Stimulated activated memory B cell treated with anti-CD40 and anti-IgM and Interleukin-4, amounts not matched to agents 10 μg/mL and 1 μg/mL and 100 μg/mL, for 72 hours (primary cell): ENCODE measurements at regions not wholly inside any gene's neighbourhood (a gene's known extent, or its start where the extent isn't known, plus 50 kb on each side); places are given as distances from the start of the nearest gene placed in this dataset.

ENCODE experiments used
- ATAC-seq: fragments of 150-1000 bp; cut with Tn5 transposase; 2 replicates; pipeline ENCODE4 v1.10.0; 2021
- H3K27ac Mint-ChIP-seq: one replicate; pipeline ENCODE4 v1.8.0; 2022; ENCODE audit warnings: mild to moderate bottlenecking, mixed read lengths
- H3K27me3 Mint-ChIP-seq: one replicate; pipeline ENCODE4 v1.8.0; 2022; ENCODE audit warnings: mixed read lengths
- H3K36me3 Mint-ChIP-seq: one replicate; pipeline ENCODE4 v1.8.0; 2022; ENCODE audit warnings: mixed read lengths
- H3K4me1 Mint-ChIP-seq: one replicate; pipeline ENCODE4 v1.8.0; 2022; ENCODE audit warnings: mixed read lengths
- H3K4me3 Mint-ChIP-seq: one replicate; pipeline ENCODE4 v1.8.0; 2022; ENCODE audit warnings: mild to moderate bottlenecking, moderate library complexity, mixed read lengths
- H3K9me3 Mint-ChIP-seq: one replicate; pipeline ENCODE4 v1.8.0; 2022; ENCODE audit warnings: mixed read lengths

GRCh38 chr18:40036861-40037260, 1918.2 kb upstream of the PIK3C3 start:
- no peak for ATAC-seq
- H3K4me3 Mint-ChIP-seq, result no peak overlapping the region
- peaks cover 5% of the 10 kb centered on the region for H3K9me3 Mint-ChIP-seq
- no peaks in the 10 kb centered on the region for H3K27me3 Mint-ChIP-seq
- H3K4me1 Mint-ChIP-seq, result no peaks in the 10 kb centered on the region
- no peak overlapping the region for H3K27ac Mint-ChIP-seq
- H3K36me3 Mint-ChIP-seq, result no peaks in the 10 kb centered on the region

- peaks cover 5% of the 10 kb centered on the region for H3K9me3 Mint-ChIP-seq
- H3K4me1 Mint-ChIP-seq, result no peaks in the 10 kb centered on the region
- no peaks in the 10 kb centered on the region for H3K36me3 Mint-ChIP-seq
- H3K27me3 Mint-ChIP-seq, result no peaks in the 10 kb centered on the region
- H3K4me3 Mint-ChIP-seq, result no peak overlapping the region
- no peak for ATAC-seq
- no peak overlapping the region for H3K27ac Mint-ChIP-seq
Measured at GRCh38 chr18:40035966-40036365, 1919.1 kb upstream of the PIK3C3 start.

- no peak for ATAC-seq
- Mint-ChIP-seq H3K9me3 (no peaks in the 10 kb centered on the region), H3K27ac (no peak overlapping the region), H3K36me3 (no peaks in the 10 kb centered on the region), H3K4me1 (no peaks in the 10 kb centered on the region), H3K27me3 (no peaks in the 10 kb centered on the region), H3K4me3 (no peak overlapping the region)
Measured at GRCh38 chr18:40032076-40032475, 1923.0 kb upstream of the PIK3C3 start.

- H3K4me1 Mint-ChIP-seq, result no peaks in the 10 kb centered on the region
- H3K27me3 Mint-ChIP-seq, result no peaks in the 10 kb centered on the region
- no peak overlapping the region for H3K27ac Mint-ChIP-seq
- H3K36me3 Mint-ChIP-seq, result no peaks in the 10 kb centered on the region
- no peaks in the 10 kb centered on the region for H3K9me3 Mint-ChIP-seq
- no peak for ATAC-seq
- H3K4me3 Mint-ChIP-seq, result no peak overlapping the region
Measured at GRCh38 chr18:40031435-40031834, 1923.6 kb upstream of the PIK3C3 start.

- Mint-ChIP-seq H3K27me3 (no peaks in the 10 kb centered on the region), H3K27ac (no peak overlapping the region), H3K9me3 (no peaks in the 10 kb centered on the region), H3K4me1 (no peaks in the 10 kb centered on the region), H3K36me3 (no peaks in the 10 kb centered on the region), H3K4me3 (no peak overlapping the region)
- no peak for ATAC-seq
Measured at GRCh38 chr18:40019797-40020392, 1935.1 kb upstream of the PIK3C3 start.

- peaks cover 3% of the 10 kb centered on the region for H3K9me3 Mint-ChIP-seq
- ATAC-seq, result no peak
- no peak overlapping the region for H3K27ac Mint-ChIP-seq
- H3K4me1 Mint-ChIP-seq, result no peaks in the 10 kb centered on the region
- no peak overlapping the region for H3K4me3 Mint-ChIP-seq
- H3K36me3 Mint-ChIP-seq, result no peaks in the 10 kb centered on the region
- H3K27me3 Mint-ChIP-seq, result no peaks in the 10 kb centered on the region
Measured at GRCh38 chr18:40018266-40018665, 1936.8 kb upstream of the PIK3C3 start.

GRCh38 chr18:40017021-40017420, 1938.0 kb upstream of the PIK3C3 start:
- H3K27me3 Mint-ChIP-seq, result no peaks in the 10 kb centered on the region
- H3K27ac Mint-ChIP-seq, result no peak overlapping the region
- no peaks in the 10 kb centered on the region for H3K36me3 Mint-ChIP-seq
- H3K4me3 Mint-ChIP-seq, result no peak overlapping the region
- no peaks in the 10 kb centered on the region for H3K4me1 Mint-ChIP-seq
- peaks cover 3% of the 10 kb centered on the region for H3K9me3 Mint-ChIP-seq
- ATAC-seq, result no peak

GRCh38 chr18:40016405-40016804, 1938.6 kb upstream of the PIK3C3 start:
- H3K4me1 Mint-ChIP-seq, result no peaks in the 10 kb centered on the region
- no peak overlapping the region for H3K4me3 Mint-ChIP-seq
- ATAC-seq, result no peak
- H3K9me3 Mint-ChIP-seq, result peaks cover 3% of the 10 kb centered on the region
- no peak overlapping the region for H3K27ac Mint-ChIP-seq
- no peaks in the 10 kb centered on the region for H3K36me3 Mint-ChIP-seq
- H3K27me3 Mint-ChIP-seq, result no peaks in the 10 kb centered on the region

GRCh38 chr18:40013001-40013609, 1941.9 kb upstream of the PIK3C3 start:
- H3K9me3 Mint-ChIP-seq, result peaks cover 3% of the 10 kb centered on the region
- no peaks in the 10 kb centered on the region for H3K4me1 Mint-ChIP-seq
- no peaks in the 10 kb centered on the region for H3K27me3 Mint-ChIP-seq
- H3K36me3 Mint-ChIP-seq, result no peaks in the 10 kb centered on the region
- H3K27ac Mint-ChIP-seq, result no peak overlapping the region
- H3K4me3 Mint-ChIP-seq, result no peak overlapping the region
- ATAC-seq, result no peak

GRCh38 chr18:40011201-40011600, 1943.8 kb upstream of the PIK3C3 start:
- ATAC-seq, result no peak
- Mint-ChIP-seq H3K27me3 (no peaks in the 10 kb centered on the region), H3K36me3 (no peaks in the 10 kb centered on the region), H3K4me1 (no peaks in the 10 kb centered on the region), H3K4me3 (no peak overlapping the region), H3K9me3 (peaks cover 3% of the 10 kb centered on the region), H3K27ac (no peak overlapping the region)

- ATAC-seq, result no peak
- H3K4me1 Mint-ChIP-seq, result no peaks in the 10 kb centered on the region
- H3K27me3 Mint-ChIP-seq, result no peaks in the 10 kb centered on the region
- H3K36me3 Mint-ChIP-seq, result no peaks in the 10 kb centered on the region
- H3K4me3 Mint-ChIP-seq, result no peak overlapping the region
- H3K27ac Mint-ChIP-seq, result no peak overlapping the region
- peaks cover 6% of the 10 kb centered on the region for H3K9me3 Mint-ChIP-seq
Measured at GRCh38 chr18:40006634-40007033, 1948.4 kb upstream of the PIK3C3 start.

GRCh38 chr18:40004246-40004645, 1950.8 kb upstream of the PIK3C3 start:
- Mint-ChIP-seq H3K4me3 (no peak overlapping the region), H3K4me1 (no peaks in the 10 kb centered on the region), H3K27me3 (no peaks in the 10 kb centered on the region), H3K36me3 (no peaks in the 10 kb centered on the region), H3K27ac (no peak overlapping the region), H3K9me3 (peaks cover 9% of the 10 kb centered on the region)
- ATAC-seq, result no peak

GRCh38 chr18:39998317-39998716, 1956.7 kb upstream of the PIK3C3 start:
- peaks cover 10% of the 10 kb centered on the region for H3K9me3 Mint-ChIP-seq
- no peaks in the 10 kb centered on the region for H3K4me1 Mint-ChIP-seq
- ATAC-seq, result no peak
- H3K27ac Mint-ChIP-seq, result no peak overlapping the region
- no peaks in the 10 kb centered on the region for H3K36me3 Mint-ChIP-seq
- no peak overlapping the region for H3K4me3 Mint-ChIP-seq
- no peaks in the 10 kb centered on the region for H3K27me3 Mint-ChIP-seq

GRCh38 chr18:39994498-39994897, 1960.5 kb upstream of the PIK3C3 start:
- Mint-ChIP-seq H3K4me1 (no peaks in the 10 kb centered on the region), H3K36me3 (no peaks in the 10 kb centered on the region), H3K9me3 (peaks cover 6% of the 10 kb centered on the region), H3K4me3 (no peak overlapping the region), H3K27ac (no peak overlapping the region), H3K27me3 (no peaks in the 10 kb centered on the region)
- ATAC-seq, result no peak

- H3K9me3 Mint-ChIP-seq, result peaks cover 6% of the 10 kb centered on the region
- no peak overlapping the region for H3K4me3 Mint-ChIP-seq
- no peaks in the 10 kb centered on the region for H3K4me1 Mint-ChIP-seq
- no peak for ATAC-seq
- H3K27me3 Mint-ChIP-seq, result no peaks in the 10 kb centered on the region
- H3K36me3 Mint-ChIP-seq, result no peaks in the 10 kb centered on the region
- no peak overlapping the region for H3K27ac Mint-ChIP-seq
Measured at GRCh38 chr18:39991696-39992265, 1963.3 kb upstream of the PIK3C3 start.

- H3K4me3 Mint-ChIP-seq, result no peak overlapping the region
- ATAC-seq, result no peak
- no peaks in the 10 kb centered on the region for H3K36me3 Mint-ChIP-seq
- H3K4me1 Mint-ChIP-seq, result no peaks in the 10 kb centered on the region
- no peaks in the 10 kb centered on the region for H3K27me3 Mint-ChIP-seq
- H3K27ac Mint-ChIP-seq, result no peak overlapping the region
- peaks cover 2% of the 10 kb centered on the region for H3K9me3 Mint-ChIP-seq
Measured at GRCh38 chr18:39990540-39990939, 1964.5 kb upstream of the PIK3C3 start.
